DND-41 (cell line): ENCODE measurements at regions not wholly inside any gene's neighbourhood (a gene's known extent, or its start where the extent isn't known, plus 50 kb on each side); places are given as distances from the start of the nearest gene placed in this dataset.

Source experiments
- EZH2 ChIP-seq: IDR thresholded peaks from 3 replicates; pipeline ENCODE4 v1.6.1; 2012; ENCODE audit warnings: borderline replicate concordance, low read depth, mild to moderate bottlenecking, moderate library complexity, low read length, inconsistent platforms; ENCODE audit not compliant: severe bottlenecking
- TF ChIP-seq, protein P1 (sequence below): IDR thresholded peaks from 2 replicates; pipeline ENCODE4 v1.5.1; 2012; ENCODE audit warnings: borderline replicate concordance, low read length, moderate library complexity, mild to moderate bottlenecking; ENCODE audit not compliant: poor library complexity, severe bottlenecking; ENCODE audit errors: extremely low read depth

DNA sequence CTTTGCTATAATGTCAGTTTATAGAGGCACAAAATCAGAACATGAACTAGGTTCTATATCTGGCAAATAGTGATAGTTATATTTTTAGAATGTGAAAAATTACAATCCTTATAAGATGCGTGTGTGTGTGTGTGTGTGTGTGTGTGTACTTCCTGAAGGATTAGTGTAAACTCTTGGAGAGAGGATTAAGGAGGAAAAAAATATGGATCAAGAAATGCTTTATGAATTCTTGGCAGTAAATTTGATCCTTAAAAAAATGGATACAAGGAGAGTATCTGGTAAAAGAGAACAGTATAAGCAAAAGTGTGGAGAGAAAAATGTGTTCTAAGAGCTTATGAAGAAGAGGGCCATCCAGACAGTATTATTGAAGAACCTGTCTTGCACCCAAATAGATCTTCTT lies 484.3 kb downstream of the ADRA2A start:
- TF ChIP-seq, protein P1, sequence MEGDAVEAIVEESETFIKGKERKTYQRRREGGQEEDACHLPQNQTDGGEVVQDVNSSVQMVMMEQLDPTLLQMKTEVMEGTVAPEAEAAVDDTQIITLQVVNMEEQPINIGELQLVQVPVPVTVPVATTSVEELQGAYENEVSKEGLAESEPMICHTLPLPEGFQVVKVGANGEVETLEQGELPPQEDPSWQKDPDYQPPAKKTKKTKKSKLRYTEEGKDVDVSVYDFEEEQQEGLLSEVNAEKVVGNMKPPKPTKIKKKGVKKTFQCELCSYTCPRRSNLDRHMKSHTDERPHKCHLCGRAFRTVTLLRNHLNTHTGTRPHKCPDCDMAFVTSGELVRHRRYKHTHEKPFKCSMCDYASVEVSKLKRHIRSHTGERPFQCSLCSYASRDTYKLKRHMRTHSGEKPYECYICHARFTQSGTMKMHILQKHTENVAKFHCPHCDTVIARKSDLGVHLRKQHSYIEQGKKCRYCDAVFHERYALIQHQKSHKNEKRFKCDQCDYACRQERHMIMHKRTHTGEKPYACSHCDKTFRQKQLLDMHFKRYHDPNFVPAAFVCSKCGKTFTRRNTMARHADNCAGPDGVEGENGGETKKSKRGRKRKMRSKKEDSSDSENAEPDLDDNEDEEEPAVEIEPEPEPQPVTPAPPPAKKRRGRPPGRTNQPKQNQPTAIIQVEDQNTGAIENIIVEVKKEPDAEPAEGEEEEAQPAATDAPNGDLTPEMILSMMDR = no peak
- no peak for TF ChIP-seq EZH2
